ENCODE measurements at regions not wholly inside any gene's neighbourhood (a gene's known extent, or its start where the extent isn't known, plus 50 kb on each side); places are given as distances from the start of the nearest gene placed in this dataset.

DNA sequence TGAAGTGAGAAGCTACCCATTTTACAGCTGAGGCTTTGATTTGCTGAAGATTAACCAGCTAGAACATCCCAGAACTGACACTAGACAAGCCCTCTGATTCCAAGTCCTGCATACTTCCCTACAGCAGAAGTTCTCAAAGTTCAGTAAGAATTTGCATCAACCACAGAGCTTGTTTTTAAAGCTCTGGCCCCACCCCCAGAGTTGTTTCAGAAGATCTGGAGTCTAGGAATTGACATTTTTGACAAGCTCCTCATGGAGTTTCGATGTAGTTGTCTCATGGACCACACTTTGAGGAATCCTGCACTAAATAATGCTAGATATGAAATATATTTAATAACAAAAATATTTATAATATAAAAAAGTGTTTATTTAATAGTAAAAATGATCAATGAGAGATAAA lies 120.3 kb upstream of the ADAMTS18 start:
- DNase-seq = no peak

GRCh38 chr16:77555791-77556190 lies 121.0 kb upstream of the ADAMTS18 start:
- DNase-seq = no peak

- no peak for DNase-seq
Observed at GRCh38 chr16:77556201-77556873, 121.5 kb upstream of the ADAMTS18 start.

DNA sequence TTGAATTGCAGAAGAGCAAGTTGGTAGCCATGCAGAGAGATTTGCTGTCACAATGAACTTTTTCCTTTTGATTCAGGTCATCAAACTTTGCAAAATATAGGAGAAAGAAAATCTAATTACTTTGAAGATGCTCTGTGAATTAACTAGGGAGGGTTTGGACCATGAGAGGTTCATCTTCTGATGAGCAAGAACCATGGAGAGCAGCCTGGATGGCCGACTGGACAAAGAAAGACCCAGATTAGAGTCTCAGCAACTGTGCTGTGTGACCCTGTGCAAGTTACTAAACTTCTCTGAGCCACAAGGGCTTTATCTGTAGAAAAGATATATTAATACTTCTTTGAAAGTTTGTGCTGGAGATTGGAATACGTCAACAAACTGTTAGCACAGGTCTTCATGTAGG lies 122.6 kb upstream of the ADAMTS18 start:
- no peak for DNase-seq

DNA sequence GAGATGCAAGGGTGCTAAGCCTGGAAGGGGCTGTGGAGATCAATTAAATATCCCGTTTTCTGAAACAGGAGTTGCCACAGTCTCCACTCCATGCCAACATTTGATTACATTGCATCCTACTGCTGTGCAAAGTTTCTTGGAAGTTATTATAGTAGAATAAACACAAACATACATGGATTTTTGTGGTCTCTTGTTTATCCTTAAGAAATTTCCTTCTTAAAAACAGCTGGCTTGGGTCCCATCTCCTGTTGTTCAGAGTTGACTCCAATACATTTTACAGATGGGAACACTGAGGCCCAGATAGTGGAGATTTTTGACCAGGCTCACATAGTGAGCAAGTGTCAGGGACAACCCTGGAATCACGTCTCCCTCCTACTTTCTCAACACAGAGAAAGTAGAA lies 124.0 kb upstream of the ADAMTS18 start:
- no peak for DNase-seq

DNA sequence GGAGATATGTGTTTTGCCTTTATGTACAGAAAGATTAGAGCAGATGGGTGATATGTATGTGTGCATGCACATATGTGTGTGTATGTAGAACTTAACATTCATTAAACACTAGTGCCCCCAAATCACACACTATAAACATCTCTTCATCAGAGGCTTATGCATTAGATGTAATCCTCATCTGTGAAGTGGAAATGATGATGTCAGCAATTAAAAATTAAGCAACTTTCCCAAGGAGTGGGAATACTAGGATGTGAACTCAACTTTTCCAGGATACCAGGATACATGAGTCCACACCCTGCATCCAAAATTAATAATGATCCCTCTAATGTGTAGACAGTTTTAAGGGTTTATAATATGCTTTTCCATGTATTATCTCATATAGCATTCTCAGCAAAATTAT lies 127.7 kb upstream of the ADAMTS18 start:
- no peak for DNase-seq

DNA sequence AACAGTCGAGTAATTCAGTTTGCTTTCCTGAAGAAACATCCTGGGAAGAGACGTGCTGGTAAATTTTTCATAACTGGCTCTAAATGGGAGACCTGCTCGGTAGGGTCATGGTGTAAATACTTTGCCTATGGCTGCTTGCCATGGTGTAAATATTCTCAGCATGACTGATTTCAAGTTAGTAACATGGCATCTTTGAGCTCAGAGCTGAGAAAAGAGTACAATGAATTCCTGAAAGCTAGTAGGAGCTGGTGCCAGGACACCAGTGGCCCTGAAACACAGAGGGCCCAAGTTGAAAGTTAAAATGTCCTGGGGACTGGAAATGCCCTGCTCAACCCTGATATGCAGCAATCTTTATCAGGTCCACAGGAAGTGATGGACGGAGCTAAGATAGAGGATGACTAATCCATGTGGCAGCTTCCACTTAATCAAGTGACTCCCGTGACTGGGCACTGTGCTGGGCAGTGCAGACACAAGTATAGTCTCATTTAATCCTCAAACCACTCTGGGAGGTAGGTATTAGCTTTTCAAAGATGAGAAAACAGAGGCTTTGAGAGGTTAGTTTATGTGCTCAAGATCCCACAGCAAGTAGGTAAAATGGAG lies 130.1 kb upstream of the ADAMTS18 start:
- DNase-seq = no peak

DNA sequence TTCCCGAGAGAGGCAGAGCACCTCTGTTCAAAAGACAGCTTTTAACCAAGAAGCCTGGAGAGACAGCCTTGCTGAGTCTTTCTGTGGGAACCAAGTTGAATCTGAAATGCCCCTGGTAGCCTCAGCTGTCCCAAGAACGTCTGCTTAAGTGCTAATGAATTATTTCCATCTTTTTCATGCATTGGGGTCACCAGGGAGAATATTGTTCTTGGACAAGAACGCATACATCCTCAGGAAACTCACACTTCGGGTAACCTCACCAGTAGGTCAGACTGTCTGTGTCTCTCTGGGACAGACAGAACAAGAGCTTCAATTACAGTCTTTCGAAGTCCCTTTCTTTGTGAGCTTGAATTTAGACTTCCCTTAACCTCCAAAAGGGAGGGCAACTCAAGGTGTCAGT lies 134.6 kb upstream of the ADAMTS18 start:
- DNase-seq = no peak

DNA sequence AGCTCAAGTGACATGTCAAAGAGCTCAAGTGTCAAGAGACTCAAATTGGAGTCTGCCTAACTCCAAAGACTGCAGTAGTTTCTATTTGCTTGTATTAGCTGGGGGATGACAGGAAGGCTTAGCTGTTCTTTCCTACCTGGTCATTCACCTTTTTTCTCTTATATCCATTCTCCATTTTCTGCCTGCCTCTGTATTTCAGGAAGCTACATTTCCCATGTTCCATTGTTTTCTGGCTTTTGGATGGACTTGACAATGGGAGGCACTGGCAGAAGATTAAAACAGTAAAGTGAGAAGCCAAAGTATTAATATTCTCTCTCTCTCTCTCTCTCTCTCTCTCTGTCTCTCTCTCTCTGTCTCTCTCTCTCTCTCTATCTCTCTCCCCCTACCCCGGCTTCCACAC lies 135.7 kb upstream of the ADAMTS18 start:
- no peak for DNase-seq

GRCh38 chr16:77571115-77571862 lies 136.5 kb upstream of the ADAMTS18 start:
- no peak for DNase-seq

DNA sequence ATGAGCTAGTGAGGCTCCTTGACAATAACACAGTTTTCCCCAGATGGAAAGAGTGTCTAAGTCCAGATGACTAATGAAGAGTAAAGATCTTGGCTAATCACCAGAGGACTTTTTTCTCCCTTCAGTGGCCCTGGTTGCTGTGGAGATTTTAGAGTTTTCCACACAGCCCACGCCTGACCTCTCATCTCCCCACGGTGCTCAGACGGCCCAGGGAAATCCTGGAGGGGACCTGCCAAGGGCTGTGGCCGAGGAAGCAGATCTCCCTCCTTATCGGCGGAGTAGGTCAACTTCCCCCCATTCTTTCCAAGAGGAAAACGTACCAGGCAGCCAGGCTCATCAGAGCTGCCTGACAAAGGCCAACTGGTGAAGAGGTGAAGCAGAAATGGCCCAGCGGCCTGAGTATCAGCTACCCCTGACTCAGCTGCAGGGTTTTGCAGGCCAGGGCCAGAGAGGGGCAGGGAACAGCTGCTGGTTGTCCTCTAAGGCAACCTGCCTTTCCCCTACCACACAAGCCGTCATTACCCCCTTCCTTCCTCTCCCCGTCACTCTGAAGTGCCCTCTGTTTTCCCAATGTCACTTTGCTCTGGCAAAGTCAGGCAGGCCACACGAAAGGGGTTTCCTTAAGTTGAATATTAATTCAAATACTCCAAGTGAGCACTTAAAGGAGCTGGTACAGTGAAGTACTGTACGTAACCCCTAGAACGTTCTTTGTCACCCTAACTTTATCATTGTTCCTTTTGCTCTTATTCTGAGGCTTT lies 140.2 kb upstream of the ADAMTS18 start:
- no peak for DNase-seq

GRCh38 chr16:77579351-77579891 lies 142.9 kb upstream of the NUDT7 start:
- no peak for DNase-seq

- no peak for DNase-seq
Observed at GRCh38 chr16:77581706-77582105, 140.6 kb upstream of the NUDT7 start.

DNA sequence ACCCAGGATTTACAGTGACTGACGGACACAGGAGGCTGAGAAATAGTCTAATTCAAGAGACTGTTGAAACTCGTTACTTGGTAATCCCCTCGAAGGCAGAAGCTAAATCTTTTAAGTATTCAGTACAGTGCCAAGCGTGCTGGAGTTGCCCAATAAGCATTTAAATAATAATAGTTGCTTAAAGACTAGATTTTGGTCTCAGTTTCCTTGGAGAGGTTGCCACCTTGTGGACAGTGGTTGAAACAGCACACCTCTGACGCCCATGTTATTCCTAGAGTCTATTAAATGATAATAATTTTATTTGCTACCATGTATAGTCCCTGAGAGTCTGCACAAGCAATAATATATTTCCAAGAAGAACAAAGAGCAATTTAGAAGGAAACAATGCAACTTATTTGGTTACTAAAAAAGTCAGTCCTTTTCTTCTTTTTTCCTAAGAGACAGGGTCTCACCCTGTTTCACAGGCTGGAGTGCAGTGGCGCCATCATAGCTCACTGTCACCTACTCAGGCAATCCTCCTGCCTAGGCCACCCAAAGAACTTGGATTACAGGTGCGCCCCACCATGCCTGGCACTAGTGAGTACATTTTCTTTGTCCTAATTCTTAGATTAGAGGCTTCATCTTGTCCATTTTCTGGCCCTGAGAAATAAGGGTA lies 138.0 kb upstream of the NUDT7 start:
- DNase-seq = peak; percentile 75

DNA sequence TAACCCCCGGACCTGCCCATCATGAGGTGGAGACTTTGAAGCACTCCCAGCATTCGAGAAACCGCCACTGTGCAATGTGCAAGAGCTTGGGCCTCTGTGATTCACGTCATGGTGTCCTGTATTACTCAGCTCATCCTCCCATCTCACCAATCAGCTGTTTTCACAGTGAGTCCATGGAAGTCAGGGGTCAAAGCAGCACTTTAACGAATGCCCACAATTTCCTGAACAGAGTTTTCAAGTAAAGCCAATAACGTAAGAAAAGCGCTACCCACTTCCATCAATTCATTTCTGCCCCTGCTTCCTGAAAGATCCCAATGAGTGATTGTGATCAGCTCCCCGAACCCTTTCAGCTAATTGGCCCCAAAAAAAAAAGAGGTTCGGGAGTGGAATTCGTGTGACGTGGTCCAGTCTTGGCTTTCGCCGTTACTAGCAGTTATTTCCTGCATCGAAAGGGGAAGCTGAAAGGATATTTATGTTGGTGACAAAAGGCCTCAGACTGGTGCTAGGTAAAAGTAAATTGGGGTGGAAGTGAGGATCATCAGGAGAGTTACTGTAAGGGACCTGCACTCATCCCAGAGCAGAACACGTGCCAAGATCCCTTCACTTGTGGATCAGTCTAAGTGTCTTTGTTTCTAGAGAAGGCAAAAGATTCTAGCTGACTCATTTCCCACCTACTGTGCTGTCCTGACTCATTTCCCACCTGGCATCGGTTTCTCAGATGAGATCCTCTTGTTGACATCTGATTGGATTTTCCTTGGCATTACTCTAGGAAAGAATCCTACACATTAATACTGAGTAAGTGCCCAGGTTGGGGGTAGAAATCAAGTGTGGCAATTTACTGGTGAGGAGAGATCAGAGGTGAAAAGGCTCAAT lies 136.7 kb upstream of the NUDT7 start:
- DNase-seq = no peak

- DNase-seq = no peak
Observed at GRCh38 chr16:77588389-77588788, 133.9 kb upstream of the NUDT7 start.

- DNase-seq = no peak
Observed at GRCh38 chr16:77589071-77589765, 133.1 kb upstream of the NUDT7 start.

- DNase-seq = no peak
Observed at GRCh38 chr16:77590707-77591106, 131.6 kb upstream of the NUDT7 start.

GRCh38 chr16:77591347-77591746 lies 131.0 kb upstream of the NUDT7 start:
- DNase-seq = no peak

DNA sequence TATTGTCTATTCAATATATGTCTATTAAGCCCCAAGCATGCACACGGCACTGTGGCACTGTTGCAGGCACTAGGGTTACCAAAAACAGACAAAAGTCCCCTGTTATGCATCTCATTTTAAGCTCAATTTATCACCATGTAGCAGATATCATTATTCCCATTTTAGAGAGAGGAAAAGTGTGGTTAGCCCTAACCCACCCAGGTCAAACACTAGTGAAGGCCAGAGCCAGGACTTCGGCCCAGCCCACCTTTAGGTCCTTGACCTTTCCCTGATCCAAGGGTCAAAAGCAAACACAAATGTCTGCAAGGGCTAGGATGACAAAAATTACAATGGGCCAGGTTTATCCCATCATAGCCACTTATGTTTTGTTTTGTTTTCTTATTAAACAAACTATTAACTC lies 130.3 kb upstream of the NUDT7 start:
- DNase-seq = no peak

DNA sequence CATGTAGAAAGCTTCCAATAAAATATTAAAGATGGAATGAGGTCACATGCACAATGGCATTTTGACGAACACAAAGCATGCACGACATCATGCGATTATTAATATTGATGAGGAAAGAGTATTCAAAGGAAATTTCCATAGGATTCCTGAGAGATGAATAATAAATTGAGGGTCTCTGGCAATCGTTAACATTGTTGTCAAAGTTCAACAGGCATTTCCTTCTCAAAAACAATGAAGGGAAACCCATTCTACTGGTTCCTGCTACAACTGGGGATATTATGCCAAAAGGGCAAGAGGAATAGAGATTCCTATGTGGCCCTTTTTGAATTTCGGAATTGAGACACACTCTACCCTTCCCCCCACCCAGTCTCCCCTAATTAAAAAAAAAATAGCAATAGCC lies 128.3 kb upstream of the NUDT7 start:
- DNase-seq = no peak
